ENCODE measurements at regions not wholly inside any gene's neighbourhood (a gene's known extent, or its start where the extent isn't known, plus 50 kb on each side); places are given as distances from the start of the nearest gene placed in this dataset.

- TF ChIP-seq CTCF (IDR thresholded peaks at IDR 0.05; ENCODE audit: borderline replicate concordance, insufficient read depth, low read depth, low read length), result no peak
- H3K4me3 ChIP-seq (ENCODE audit: low read depth, low read length), result no peak overlapping the region
Measured at GRCh38 chr13:50359779-50360178, 344.5 kb downstream of the KCNRG start.

DNA sequence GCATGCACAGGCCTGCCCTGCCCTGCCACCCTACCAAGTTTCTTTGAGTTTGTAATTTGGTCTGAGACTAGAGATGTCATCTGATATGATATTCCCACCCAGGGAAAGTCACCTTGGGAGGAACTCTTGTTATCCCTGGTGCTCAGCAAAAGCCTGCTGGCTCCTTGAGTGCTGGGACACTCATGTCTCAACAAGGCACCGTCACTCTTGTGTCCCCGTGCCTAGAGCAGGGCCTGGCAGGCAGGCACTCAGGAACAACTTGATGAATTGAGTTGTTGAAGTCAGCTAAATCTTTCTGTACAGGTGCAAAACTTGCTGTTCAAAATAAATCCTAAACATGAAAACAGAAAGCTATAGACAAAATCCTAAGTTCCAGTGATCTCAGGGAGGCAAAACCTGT, 345.4 kb downstream of the KCNRG start:
- no peak for TF ChIP-seq CTCF (IDR thresholded peaks at IDR 0.05; ENCODE audit: borderline replicate concordance, insufficient read depth, low read depth, low read length)
- H3K4me3 ChIP-seq (ENCODE audit: low read depth, low read length), result no peak overlapping the region

GRCh38 chr13:50361282-50361681, 346.0 kb downstream of the KCNRG start:
- no peak overlapping the region for H3K4me3 ChIP-seq (ENCODE audit: low read depth, low read length)
- no peak for TF ChIP-seq CTCF (IDR thresholded peaks at IDR 0.05; ENCODE audit: borderline replicate concordance, insufficient read depth, low read depth, low read length)

- no peak overlapping the region for H3K4me3 ChIP-seq (ENCODE audit: low read depth, low read length)
- TF ChIP-seq CTCF (IDR thresholded peaks at IDR 0.05; ENCODE audit: borderline replicate concordance, insufficient read depth, low read depth, low read length), result no peak
Measured at GRCh38 chr13:50365408-50366391, 350.5 kb downstream of the KCNRG start.

- no peak overlapping the region for H3K4me3 ChIP-seq (ENCODE audit: low read depth, low read length)
- no peak for TF ChIP-seq CTCF (IDR thresholded peaks at IDR 0.05; ENCODE audit: borderline replicate concordance, insufficient read depth, low read depth, low read length)
Measured at GRCh38 chr13:50366488-50367174, 351.4 kb downstream of the KCNRG start.

GRCh38 chr13:50369646-50370045, 354.4 kb downstream of the KCNRG start:
- TF ChIP-seq CTCF (IDR thresholded peaks at IDR 0.05; ENCODE audit: borderline replicate concordance, insufficient read depth, low read depth, low read length), result no peak

More at GRCh38 chr13:50369646-50370045, 354.4 kb downstream of the KCNRG start:
- no peak overlapping the region for H3K4me3 ChIP-seq (ENCODE audit: low read depth, low read length)
